GM12873 (cell line): ENCODE measurements at regions not wholly inside any gene's neighbourhood (a gene's known extent, or its start where the extent isn't known, plus 50 kb on each side); places are given as distances from the start of the nearest gene placed in this dataset.

Experiments used
- CTCF ChIP-seq: IDR thresholded peaks from 2 replicates; pipeline ENCODE4 v1.5.1; 2012; ENCODE audit warnings: low read depth, mild to moderate bottlenecking, moderate library complexity, low read length, control low read depth; ENCODE audit not compliant: insufficient read depth; ENCODE audit errors: missing control alignments

DNA sequence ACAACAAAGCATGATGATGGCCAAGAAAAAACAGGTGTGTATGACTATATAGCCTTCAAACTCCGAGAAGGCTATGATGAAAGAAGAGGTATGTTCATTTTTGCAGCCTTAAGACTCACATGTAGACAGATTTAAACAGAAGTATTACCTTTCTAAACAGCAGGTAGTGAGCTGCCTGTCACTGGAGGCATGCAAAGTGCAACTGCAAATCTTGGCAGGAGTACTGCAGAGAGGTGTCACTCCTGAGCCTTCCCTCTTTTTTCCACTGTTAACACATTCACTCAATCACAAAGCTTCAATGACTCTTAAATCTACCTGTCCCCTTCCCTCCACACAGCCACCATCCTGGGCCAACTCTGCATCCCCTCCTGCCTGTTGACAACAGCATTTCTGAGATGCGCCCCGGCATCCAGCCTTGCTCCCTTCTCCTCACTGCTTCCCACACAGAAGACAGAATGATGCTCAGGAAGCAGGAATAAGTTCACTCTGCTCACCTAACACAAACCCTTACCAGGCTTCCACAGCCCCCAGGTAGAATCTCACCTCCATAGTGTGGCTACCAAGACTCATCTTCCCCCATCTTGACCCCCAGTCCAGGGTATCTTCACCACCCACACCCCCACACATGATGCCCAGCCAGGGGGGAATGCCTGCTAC is 161.9 kb upstream of the ZMIZ1 start:
- TF ChIP-seq CTCF, result no peak

DNA sequence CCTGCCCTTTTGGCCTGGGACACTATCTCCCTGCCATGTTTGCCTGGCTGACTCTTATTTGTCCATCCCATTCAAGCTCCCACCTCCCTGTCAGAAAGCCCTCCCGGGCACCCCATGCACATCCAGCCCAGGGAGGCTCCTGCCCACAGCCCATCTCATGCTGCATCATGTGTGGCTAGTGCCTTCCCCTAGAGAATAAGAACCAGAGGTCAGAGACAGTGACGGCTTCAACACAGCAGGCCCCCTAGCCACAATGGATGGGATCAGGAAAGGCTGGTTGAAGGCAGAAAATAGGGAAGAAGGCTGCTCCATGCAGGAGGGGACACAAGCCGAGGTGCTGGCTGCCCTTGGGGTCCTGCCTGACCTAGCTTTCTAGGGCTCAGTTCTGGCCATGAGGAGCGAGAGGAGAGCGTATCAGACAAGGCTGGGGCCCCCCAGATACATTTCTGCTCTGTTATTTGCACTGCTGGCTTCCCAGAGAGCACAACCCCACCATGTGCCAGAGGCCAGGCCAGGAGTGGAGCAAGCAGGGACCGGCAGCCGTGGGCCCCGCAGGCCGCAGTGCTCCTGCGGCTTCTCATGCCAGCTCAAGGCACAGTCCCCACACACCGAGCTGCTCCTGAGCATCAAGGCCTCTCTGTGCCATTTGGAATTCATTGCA is 161.1 kb upstream of the ZMIZ1 start:
- no peak for TF ChIP-seq CTCF

GRCh38 chr10:78909221-78909620 is 159.5 kb upstream of the ZMIZ1 start:
- TF ChIP-seq CTCF, result no peak

DNA sequence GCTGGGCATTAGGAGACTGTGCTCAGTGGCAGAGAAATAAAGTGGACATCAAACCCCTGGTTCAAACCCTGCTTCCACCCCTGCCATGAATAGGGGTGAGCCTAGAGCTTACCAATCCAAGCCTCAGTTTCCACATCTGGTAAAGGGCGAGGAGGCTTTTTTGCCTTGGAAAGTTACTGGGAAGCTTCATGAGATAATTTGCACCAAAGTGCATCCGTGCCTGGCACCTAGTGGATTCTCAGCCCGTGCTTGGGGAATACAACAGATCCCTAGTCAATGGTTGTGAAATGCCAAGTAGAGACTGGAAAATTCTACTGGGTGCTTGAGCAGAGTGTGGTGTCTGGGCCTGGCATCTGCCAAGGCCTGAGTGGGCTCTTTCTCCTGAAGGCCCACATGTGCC is 158.7 kb upstream of the ZMIZ1 start:
- no peak for TF ChIP-seq CTCF

DNA sequence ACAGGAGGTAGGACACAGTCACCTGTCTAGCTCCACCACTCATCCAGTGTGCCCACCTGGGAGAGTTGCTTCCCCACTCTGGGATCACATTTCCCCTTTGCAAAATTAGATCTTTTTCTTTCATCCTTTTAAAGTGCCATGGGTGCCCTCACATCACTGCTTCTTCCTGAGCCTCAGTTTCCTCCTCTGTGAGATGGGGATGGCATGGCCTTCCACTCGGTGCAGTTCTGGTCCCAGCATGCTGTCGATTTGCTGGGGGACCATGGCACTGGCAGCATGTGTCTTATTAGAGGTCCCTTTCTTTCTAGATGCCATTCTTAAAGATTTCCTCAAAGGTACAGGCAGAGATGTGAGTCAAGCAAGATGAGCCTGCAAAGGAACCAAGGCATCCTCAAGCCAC is 158.3 kb upstream of the ZMIZ1 start:
- TF ChIP-seq CTCF, result no peak

DNA sequence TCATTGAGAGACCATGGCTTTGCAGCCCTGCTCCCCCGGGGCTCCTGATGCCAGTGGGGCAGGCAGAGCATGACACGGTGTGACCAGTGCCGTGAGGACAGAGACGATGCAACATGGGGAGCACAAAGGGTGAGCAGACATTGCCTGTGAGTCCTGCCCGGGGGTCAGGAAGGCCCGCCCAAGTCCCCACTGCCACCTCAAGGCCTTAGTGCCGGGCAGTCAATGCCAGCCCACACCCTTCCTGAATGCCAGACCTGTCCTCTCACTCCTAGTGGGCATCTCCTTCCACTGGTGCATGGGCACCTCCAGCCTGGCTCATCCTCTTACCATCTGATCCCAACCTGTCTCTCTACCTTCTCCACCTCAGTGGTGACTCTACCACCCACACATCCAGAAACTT is 157.9 kb upstream of the ZMIZ1 start:
- TF ChIP-seq CTCF, result no peak

DNA sequence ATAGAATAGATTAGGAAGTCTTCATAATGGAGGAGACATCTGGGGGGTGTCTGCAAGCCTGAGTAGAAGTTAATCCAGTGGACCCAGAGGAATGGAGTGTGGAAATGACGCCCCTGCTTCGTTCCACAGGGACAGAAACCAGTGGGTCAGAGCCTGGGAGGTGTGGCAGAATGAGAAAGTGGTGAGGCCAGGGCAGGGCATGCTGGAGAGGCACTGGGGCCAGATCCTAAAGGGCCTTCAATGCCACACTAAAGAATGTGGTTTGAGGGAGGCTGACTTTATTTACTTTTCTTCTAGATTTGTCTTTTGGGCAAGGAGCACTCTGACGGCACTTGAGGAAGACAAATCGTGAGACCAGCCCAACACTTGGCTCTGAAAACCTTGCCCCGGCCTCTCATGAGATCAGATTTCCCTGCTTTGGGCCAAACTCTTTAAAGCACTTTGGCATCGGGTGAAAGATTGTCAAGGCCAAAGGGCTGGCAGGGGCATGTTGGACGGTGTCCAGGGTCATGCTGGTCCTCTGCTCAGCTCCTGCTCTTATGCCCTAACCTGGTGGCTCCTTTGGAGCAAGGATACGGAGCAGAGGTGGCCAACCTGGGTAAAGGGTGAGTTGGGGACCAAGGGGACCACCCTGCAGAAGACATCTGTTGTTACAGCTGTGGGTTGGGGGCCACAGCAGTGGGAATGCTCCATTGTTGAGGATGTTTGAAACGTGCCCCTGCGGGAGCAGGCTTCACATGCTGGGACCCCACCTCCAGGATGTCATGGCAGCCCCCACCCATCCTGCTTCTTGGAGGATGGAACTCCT is 157.0 kb upstream of the ZMIZ1 start:
- TF ChIP-seq CTCF, result no peak
